Skin epidermis (tissue), 12 donors: ENCODE measurements at regions not wholly inside any gene's neighbourhood (a gene's known extent, or its start where the extent isn't known, plus 50 kb on each side); places are given as distances from the start of the nearest gene placed in this dataset.
"Not testable (repeated sequence)": the region's sequence is repeated elsewhere in the genome, so short reads cannot be mapped to it uniquely, and the experiment has no call there.

ENCODE experiments used
- H3K27ac ChIP-seq, 21 experiments: fragments of 200-600 bp; sonication (generic) in 11 of 21; one replicate each; pipeline ENCODE4 v1.5.0; 2020; ENCODE audit warnings: mild to moderate bottlenecking in 3 of 21, inconsistent platforms in 2 of 21, moderate library complexity in 2 of 21
- H3K4me3 ChIP-seq, 7 experiments: fragments of 200-600 bp; sonication (generic) in 2 of 7; one replicate each; pipeline ENCODE4 v1.5.0; 2020; ENCODE audit warnings: inconsistent platforms in 2 of 7, mild to moderate bottlenecking in 2 of 7, moderate library complexity in 1 of 7

GRCh38 chr3:88742674-88743507, 364.5 kb upstream of the EPHA3 start:
- Histone ChIP-seq H3K4me3 (no peak overlapping the region), H3K27ac (no peak overlapping the region)

DNA sequence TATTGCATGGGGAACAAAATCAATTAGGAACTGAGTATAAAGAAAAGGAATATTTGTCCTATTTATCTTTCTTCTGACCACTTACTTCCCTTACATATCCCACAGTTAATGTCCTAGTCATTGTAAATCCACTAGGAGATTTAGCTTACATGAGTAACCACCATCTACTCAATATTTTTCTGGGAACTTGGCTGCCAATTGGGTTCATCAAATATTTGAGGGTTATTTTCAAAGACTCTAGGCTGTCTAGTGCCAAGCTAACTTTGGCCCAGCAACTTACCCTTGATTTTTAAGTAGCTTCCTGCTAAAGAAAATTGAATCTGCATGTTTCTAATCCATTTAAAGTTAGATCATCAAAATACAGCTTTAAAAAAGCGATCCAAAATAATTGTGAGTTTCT, 362.5 kb upstream of the EPHA3 start:
- H3K27ac ChIP-seq: no peak overlapping the region

DNA sequence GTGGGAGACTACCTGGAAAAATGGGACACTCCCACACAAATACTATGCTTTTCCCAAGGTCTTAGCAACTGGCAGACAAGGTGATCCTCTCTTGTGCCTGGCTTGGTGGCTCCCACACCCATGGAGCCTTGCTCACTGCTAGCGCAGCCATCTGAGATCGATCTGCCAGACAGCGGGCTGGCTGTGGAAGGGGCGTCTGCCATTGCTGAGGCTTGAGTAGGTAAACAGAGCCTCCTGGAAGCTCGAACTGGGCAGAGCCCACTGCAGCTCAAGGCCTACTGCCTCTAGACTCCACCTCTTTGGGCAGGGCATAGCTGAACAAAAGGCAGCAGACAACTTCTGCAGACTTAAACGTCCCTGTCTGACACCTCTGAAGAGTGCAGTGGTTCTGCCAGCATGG, 360.3 kb upstream of the EPHA3 start:
- not testable (repeated sequence) for H3K4me3 ChIP-seq, H3K27ac ChIP-seq

More for the DNA sequence above, 362.5 kb upstream of the EPHA3 start:
- H3K4me3 ChIP-seq: no peak overlapping the region

DNA sequence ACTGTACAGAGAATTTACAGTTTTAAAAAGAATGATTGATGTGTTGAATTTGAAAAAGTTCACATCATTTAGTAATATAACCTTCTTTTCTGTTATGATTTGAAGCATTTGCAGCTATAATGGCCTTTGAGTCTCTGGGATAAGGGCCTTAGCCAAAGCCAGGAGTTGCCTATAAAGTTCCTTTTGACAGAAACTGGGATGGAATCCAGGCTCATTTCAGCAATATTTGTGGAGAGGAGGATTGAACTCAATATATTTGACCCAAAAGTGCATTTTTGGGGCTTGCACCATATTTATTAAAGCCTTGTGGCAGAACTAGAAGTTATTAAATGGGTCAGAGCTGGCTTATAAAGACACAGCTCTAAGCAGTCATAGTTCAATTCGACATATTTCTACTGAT, 348.7 kb upstream of the EPHA3 start:
- Histone ChIP-seq H3K27ac (no peak overlapping the region), H3K4me3 (no peak overlapping the region)

GRCh38 chr3:88767746-88768145, 339.7 kb upstream of the EPHA3 start:
- Histone ChIP-seq H3K27ac (no peak overlapping the region), H3K4me3 (no peak overlapping the region)

DNA sequence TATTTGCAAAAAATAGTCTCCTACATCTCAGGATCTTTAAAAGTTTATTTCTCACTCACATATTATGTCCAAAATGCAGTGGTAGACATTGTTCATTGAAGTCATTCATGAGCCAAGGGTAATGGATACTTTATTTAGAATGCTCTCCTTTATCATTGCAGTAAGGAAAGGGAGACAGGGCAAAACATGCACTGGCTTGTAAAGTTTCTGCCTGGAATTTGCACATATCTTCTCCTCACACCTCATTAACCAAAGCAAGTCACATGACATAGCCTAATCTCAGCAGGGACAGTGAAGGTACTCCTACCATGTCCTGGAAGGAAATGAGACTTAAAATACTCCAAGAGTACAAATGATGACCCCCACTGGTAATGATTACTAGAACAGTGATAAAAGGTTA, 333.7 kb upstream of the EPHA3 start:
- H3K27ac ChIP-seq: no peak overlapping the region
- no peak overlapping the region for H3K4me3 ChIP-seq

DNA sequence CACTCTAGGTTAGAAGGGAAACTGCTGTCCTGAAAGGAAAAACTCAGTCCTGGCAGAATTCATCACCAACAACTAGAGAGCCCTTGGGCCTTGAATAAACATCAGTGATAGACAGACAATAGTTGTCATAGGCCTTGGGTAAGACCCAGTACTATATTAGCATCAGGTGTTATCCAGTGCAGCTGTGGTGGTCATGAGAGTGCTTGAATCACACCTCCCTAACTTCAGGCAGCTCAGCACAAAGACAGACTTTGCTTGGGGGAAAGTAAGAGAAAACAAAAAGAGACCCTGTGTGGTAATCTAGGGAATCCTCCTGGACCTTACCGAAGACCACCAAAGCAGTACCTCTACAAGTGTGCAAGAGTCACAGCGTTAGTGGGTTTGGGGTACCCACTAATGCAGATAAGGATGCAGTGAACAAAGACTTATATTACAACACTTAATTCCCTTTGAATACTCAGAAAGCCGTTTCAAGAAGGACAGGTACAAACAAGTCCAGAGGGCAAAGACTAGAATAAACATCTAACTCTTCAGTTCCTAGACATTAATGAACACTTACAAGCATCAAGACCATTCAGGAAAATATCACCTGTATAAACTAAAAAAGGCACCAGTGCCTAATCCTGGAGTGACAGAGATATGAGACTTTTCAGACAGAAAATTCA, 332.3 kb upstream of the EPHA3 start:
- Histone ChIP-seq H3K27ac (no peak overlapping the region), H3K4me3 (no peak overlapping the region)

DNA sequence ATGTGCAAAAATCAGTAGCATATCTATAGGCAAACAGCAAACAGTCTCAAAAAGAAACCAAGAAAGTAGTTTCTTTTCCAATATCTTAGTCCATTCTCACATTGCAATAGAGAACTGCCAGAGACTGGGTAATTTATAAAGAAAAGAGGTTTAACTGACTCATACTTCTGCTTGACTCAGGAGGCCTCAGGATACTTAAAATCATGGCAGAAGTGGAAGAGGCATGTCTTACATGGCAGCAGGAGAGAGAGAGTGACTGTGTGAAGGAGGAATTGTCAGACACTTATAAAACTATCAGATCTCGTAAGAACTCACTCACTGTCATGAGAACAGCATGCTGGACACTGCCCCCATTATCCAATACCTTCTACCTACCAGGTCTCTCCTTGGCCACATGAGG, 327.9 kb upstream of the EPHA3 start:
- Histone ChIP-seq H3K4me3 (no peak overlapping the region), H3K27ac (no peak overlapping the region)

DNA sequence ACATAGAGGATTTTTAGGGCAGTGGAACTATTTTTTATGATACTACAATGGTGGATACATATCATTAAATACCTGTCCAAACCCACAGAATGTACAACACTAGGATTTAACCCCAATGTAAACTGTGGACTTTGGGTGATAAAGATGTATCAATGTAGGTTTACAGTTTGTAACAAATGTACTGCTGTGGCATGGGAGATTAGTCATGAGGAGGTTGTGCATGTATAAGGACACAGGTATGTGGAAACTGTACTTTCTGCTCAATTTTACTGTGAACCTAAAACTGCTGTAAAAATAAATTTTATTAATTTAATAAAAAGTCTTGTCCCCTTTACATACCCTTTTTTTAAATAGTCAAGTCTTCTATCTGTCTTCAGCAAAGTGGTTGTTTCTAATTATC, 322.5 kb upstream of the EPHA3 start:
- no peak overlapping the region for H3K27ac ChIP-seq
- no peak overlapping the region for H3K4me3 ChIP-seq

DNA sequence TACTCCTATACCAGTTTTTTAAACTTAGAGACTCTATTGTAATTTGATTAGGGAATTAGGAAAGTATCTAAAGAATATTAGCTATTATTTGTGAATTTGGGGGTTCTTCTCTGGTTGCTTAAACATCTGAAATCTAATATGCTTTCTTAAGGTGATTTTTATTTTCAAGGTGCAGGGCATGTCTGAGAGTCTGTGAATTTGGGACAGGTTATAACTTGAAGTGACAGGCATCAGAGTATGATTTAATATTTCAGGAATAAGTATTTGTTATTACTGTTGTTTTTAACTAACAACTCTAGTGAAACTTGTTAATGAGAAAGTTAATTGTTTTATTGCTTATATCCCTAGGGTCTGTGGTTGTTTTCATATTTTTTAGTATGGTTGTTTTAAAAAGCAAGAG, 321.6 kb upstream of the EPHA3 start:
- H3K27ac ChIP-seq: no peak overlapping the region

DNA sequence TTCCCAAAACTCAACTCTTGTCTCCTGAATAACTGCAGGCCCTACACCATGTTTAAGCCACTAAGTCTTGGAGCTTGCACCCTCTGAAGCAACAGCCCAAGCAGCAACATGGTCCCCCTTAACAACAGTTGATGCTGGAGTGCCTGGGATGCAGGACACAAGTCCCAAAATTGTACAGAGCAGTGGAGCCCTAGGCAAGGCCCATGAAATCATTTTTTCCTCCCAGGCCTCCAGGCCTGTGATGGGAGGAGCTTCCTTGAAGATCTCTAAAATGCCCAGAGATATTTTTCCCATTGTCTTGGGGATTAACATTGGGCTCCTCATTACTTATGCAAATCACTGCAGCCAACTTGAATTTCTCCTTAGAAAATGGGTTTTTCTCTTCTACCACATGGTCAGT, 311.9 kb upstream of the EPHA3 start:
- H3K4me3 ChIP-seq: no peak overlapping the region
- no peak overlapping the region for H3K27ac ChIP-seq

More for the DNA sequence above, 321.6 kb upstream of the EPHA3 start:
- no peak overlapping the region for H3K4me3 ChIP-seq

DNA sequence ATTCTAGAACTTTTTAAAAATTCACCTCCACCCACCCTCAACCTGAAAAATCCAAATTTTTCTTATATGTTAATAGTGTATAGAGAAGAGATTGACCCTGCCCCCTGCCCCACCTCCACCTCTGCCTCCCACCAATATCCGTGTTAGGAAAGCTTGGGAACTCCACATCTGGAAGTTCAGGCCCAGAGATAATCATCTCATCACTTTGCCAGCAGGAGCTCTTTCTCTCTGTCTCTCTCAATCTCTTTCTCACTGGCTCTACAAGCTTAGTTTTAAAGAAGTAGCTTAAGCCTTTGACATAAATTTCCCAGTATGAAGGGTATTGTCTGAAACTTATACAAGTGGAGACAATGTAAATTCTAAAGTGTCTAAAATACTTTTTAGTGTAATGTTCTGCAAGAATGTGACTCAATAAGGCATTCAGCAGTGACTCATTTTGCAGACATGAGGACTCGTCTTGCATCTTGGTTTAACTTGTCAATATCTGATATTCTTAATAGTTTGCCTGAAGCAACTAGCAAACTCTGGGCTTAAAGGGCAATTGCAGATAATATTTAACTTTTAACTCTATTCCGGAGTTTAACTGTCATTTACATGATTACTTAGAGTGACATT, 299.8 kb upstream of the EPHA3 start:
- H3K27ac ChIP-seq: no peak overlapping the region
- H3K4me3 ChIP-seq: no peak overlapping the region

- H3K27ac ChIP-seq: no peak overlapping the region
- no peak overlapping the region for H3K4me3 ChIP-seq
Measured at GRCh38 chr3:88809993-88810392, 297.4 kb upstream of the EPHA3 start.

DNA sequence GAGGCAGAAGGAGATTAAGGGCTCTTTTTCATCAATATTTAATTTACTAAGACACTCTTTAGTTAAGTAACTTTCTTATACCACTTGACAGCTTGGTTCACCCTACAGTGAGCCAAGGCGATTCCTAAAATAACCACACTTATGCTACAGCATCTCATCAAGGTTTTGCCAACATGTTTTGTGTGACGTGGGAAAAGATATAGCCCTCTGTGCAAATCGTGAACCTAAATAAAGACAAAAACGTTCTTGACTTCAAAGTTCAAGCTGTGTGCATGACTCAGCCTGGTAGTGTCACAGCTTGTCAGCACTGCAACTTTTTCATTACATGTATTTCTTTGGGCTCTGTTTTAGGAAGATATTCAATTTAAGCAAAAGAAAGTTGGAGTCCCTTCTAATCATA, 297.0 kb upstream of the EPHA3 start:
- Histone ChIP-seq H3K4me3 (no peak overlapping the region), H3K27ac (no peak overlapping the region)

DNA sequence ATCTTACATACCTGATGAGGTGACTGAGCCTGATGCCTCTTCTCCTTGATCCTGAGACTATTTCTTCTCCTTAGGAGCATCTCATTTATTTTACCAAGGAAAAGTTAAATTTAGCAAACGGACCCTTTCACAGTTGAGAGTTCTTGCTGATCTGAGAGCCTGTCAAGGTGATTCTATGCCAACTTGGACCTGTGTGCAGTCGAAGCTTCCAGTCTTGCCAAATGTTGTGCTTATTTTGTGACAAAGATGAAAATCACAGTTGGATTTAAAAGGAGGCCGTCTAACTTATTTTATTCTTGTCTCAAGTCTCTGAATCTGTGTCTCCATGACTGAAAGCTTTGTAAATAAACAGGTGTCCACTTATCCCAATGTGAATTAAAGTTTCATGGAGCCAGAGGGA, 296.3 kb upstream of the EPHA3 start:
- no peak overlapping the region for H3K4me3 ChIP-seq
- H3K27ac ChIP-seq: no peak overlapping the region

GRCh38 chr3:88812576-88812975, 294.8 kb upstream of the EPHA3 start:
- Histone ChIP-seq H3K4me3 (no peak overlapping the region), H3K27ac (no peak overlapping the region)

GRCh38 chr3:88816445-88816844, 291.0 kb upstream of the EPHA3 start:
- no peak overlapping the region for H3K27ac ChIP-seq
- no peak overlapping the region for H3K4me3 ChIP-seq

DNA sequence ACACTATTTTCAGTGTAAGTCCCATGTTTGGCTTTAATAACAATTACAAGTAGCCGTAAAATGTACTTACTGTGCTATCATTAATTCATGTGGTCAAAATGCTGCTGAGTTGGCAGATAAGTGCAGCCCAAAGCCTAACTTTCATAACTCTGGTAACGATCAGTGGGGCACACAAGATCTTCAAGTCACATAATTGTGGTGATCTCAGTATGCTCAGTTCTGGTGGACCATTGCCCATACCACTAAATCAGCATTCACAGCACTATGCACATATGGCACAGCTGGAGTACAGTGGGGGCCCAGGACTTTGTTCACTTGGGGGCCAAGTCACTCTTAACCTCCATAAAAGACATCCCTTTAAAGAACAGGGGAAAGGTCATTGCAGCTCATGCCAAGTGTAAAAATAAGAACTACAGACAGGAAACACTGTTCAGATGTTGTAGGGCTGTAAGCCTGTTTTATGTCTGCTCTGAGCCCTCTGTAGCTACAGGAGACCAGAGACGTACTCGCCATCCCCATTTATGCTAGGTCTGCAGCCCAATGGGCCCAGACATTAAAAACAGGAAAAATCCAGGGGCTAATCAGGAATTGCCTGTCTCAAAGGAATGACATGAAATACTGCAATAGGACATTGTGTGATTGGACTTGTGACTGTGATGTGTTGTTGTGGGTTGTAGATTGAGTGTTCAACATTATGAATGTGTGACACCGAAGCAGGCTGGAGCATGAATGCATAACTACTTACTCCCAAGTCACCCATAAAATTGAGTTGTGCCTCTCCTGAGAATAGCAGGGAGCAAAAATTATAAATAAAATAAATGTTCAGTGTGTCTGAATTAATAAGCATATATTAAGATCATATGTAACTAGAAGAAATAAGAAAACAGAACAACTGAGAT, 282.5 kb upstream of the EPHA3 start:
- Histone ChIP-seq H3K4me3 (no peak overlapping the region), H3K27ac (peak overlapping the region in 1 of 21 experiments; percentile 8)

- no peak overlapping the region for H3K27ac ChIP-seq
- H3K4me3 ChIP-seq: no peak overlapping the region
Measured at GRCh38 chr3:88828466-88828865, 279.0 kb upstream of the EPHA3 start.

DNA sequence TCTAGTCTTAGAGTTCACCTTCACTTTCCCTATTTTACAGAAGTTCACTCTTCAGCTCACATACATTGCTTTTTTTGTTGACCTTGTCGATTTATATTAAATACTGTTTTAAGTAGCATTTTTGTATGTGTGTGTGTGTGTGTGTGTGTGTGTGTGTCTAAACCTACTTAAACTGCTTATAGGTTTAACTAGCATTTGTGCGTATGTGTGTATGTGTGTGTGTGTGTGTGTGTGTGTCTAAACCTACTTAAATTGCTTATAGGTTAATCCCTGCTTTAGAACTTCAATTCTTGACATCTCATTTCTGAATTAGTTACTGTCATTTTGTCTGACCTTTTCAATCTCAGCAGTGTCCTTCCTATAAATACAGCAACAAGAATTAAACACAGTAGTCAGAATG, 254.8 kb upstream of the EPHA3 start:
- no peak overlapping the region for H3K4me3 ChIP-seq
- no peak overlapping the region for H3K27ac ChIP-seq
